ENCODE measurements at regions not wholly inside any gene's neighbourhood (a gene's known extent, or its start where the extent isn't known, plus 50 kb on each side); places are given as distances from the start of the nearest gene placed in this dataset.

- TF ChIP-seq CTCF (IDR thresholded peaks at IDR 0.05) (no peak), POLR2A (IDR thresholded peaks at IDR 0.05) (no peak)
Measured at GRCh38 chr15:37298271-37298670, 197.9 kb upstream of the MEIS2 start.

Measured in vagina (tissue), 2 donors.